WTC11 (cell line): ENCODE measurements at regions not wholly inside any gene's neighbourhood (a gene's known extent, or its start where the extent isn't known, plus 50 kb on each side); places are given as distances from the start of the nearest gene placed in this dataset.

Source experiments
- ATAC-seq: fragments of 200-7000 bp; cut with Tn5 transposase; 2 replicates; pipeline ENCODE4 v1.10.0; 2021; ENCODE audit warnings: mild to moderate bottlenecking, moderate library complexity
- CTCF ChIA-PET: fragments of 300-600 bp; sonication (Branson Sonifier 250); formaldehyde crosslinking; loops from one replicate; lab custom pipeline; 2021; ENCODE audit warnings: antibody characterized with exemption; lab: Charles Lee
- POLR2A ChIA-PET: fragments of 350-600 bp; sonication (Branson Sonifier 250); formaldehyde crosslinking; loops from one replicate; lab custom pipeline; 2021; ENCODE audit warnings: antibody characterized with exemption; lab: Charles Lee
- DNase-seq: peaks from one replicate; pipeline ENCODE4 v3.0.0; 2021; ENCODE audit warnings: low spot score
- H3K27ac Mint-ChIP-seq: 2 replicates; pipeline ENCODE4 v1.8.0; 2021; ENCODE audit warnings: mixed read lengths
- H3K27me3 Mint-ChIP-seq: 2 replicates; pipeline ENCODE4 v1.8.0; 2021; ENCODE audit warnings: low read depth, mild to moderate bottlenecking, moderate library complexity, mixed read lengths
- H3K36me3 Mint-ChIP-seq: 2 replicates; pipeline ENCODE4 v1.8.0; 2021; ENCODE audit warnings: mixed read lengths
- H3K4me1 Mint-ChIP-seq: 2 replicates; pipeline ENCODE4 v1.8.0; 2022; ENCODE audit warnings: mixed read lengths
- H3K4me3 Mint-ChIP-seq: 2 replicates; pipeline ENCODE4 v1.8.0; 2021; ENCODE audit warnings: mild to moderate bottlenecking, moderate library complexity, mixed read lengths
- H3K9me3 Mint-ChIP-seq: 2 replicates; pipeline ENCODE4 v1.8.0; 2021; ENCODE audit warnings: mixed read lengths
- ARID4B ChIP-seq: sonication (generic); formaldehyde crosslinking; IDR thresholded peaks from 2 replicates; pipeline ENCODE4 v1.8.0; 2023; ENCODE audit warnings: missing genetic modification reagents, mild to moderate bottlenecking, borderline replicate concordance
- EMX1 ChIP-seq: fragments of 250-450 bp; sonication (Bioruptor Pico); IDR thresholded peaks from 2 replicates; pipeline ENCODE4 v1.8.0; 2021; ENCODE audit warnings: mild to moderate bottlenecking
- ERG ChIP-seq: fragments of 250-450 bp; sonication (Bioruptor Pico); IDR thresholded peaks from 2 replicates; pipeline ENCODE4 v1.8.0; 2021; ENCODE audit warnings: mild to moderate bottlenecking
- ESRRA ChIP-seq: sonication (generic); formaldehyde crosslinking; IDR thresholded peaks from 2 replicates; pipeline ENCODE4 v1.8.1; 2022; ENCODE audit warnings: mild to moderate bottlenecking, missing genetic modification reagents, borderline replicate concordance
- ETV6 ChIP-seq: sonication (generic); formaldehyde crosslinking; IDR thresholded peaks from 2 replicates; pipeline ENCODE4 v1.8.1; 2022; ENCODE audit warnings: mild to moderate bottlenecking, missing genetic modification reagents
- GTF2I ChIP-seq: fragments of 250-450 bp; sonication (Bioruptor Pico); conservative IDR thresholded peaks from 2 replicates; pipeline ENCODE4 v1.4.0; 2021; ENCODE audit warnings: mild to moderate bottlenecking
- HMGXB4 ChIP-seq: sonication (generic); formaldehyde crosslinking; IDR thresholded peaks from 2 replicates; pipeline ENCODE4 v1.8.1; 2023; ENCODE audit warnings: mild to moderate bottlenecking, moderate library complexity, missing genetic modification reagents
- IRF2 ChIP-seq: sonication (generic); formaldehyde crosslinking; IDR thresholded peaks from 2 replicates; pipeline ENCODE4 v1.8.0; 2022; ENCODE audit warnings: low read depth, missing genetic modification reagents, borderline replicate concordance
- JUN ChIP-seq: sonication (generic); formaldehyde crosslinking; IDR thresholded peaks from 2 replicates; pipeline ENCODE4 v1.8.0; 2023; ENCODE audit warnings: mild to moderate bottlenecking, missing genetic modification reagents
- MYBL2 ChIP-seq: sonication (generic); formaldehyde crosslinking; IDR thresholded peaks from 2 replicates; pipeline ENCODE4 v1.8.1; 2023; ENCODE audit warnings: mild to moderate bottlenecking, moderate library complexity, missing genetic modification reagents
- NFYB ChIP-seq: sonication (generic); formaldehyde crosslinking; conservative IDR thresholded peaks from 2 replicates; pipeline ENCODE4 v1.8.0; 2022; ENCODE audit warnings: low read depth, missing genetic modification reagents
- OVOL2 ChIP-seq: fragments of 250-450 bp; sonication (Bioruptor Pico); IDR thresholded peaks from 2 replicates; pipeline ENCODE4 v1.9.0; 2021; ENCODE audit warnings: mild to moderate bottlenecking, borderline replicate concordance
- RELA ChIP-seq: sonication (generic); formaldehyde crosslinking; IDR thresholded peaks from 2 replicates; pipeline ENCODE4 v1.8.1; 2022; ENCODE audit warnings: missing genetic modification reagents, mild to moderate bottlenecking, borderline replicate concordance
- SMAD3 ChIP-seq: sonication (generic); formaldehyde crosslinking; IDR thresholded peaks from 2 replicates; pipeline ENCODE4 v1.8.0; 2022; ENCODE audit warnings: missing genetic modification reagents, mild to moderate bottlenecking, borderline replicate concordance
- TP53 ChIP-seq: sonication (generic); formaldehyde crosslinking; IDR thresholded peaks from 2 replicates; pipeline ENCODE4 v1.8.1; 2023; ENCODE audit warnings: mild to moderate bottlenecking, missing genetic modification reagents
- ZNF263 ChIP-seq: sonication (generic); formaldehyde crosslinking; IDR thresholded peaks from 2 replicates; pipeline ENCODE4 v1.8.1; 2022; ENCODE audit warnings: low read depth, mild to moderate bottlenecking, moderate library complexity, missing genetic modification reagents
- ZNF416 ChIP-seq: fragments of 250-450 bp; sonication (Bioruptor Pico); IDR thresholded peaks from 2 replicates; pipeline ENCODE4 v1.9.0; 2021; ENCODE audit warnings: mild to moderate bottlenecking, inconsistent platforms
- TF ChIP-seq, protein P1 (sequence below): fragments of 250-450 bp; sonication (Bioruptor Pico); IDR thresholded peaks from 2 replicates; pipeline ENCODE4 v1.9.0; 2021; ENCODE audit warnings: moderate library complexity, mild to moderate bottlenecking, inconsistent platforms, borderline replicate concordance
- TF ChIP-seq, protein P2 (sequence below): sonication (generic); formaldehyde crosslinking; IDR thresholded peaks from 2 replicates; pipeline ENCODE4 v1.8.0; 2023; ENCODE audit warnings: mild to moderate bottlenecking, missing genetic modification reagents
- TF ChIP-seq, protein P3 (sequence below): sonication (generic); formaldehyde crosslinking; IDR thresholded peaks from 2 replicates; pipeline ENCODE4 v1.8.0; 2022; ENCODE audit warnings: mild to moderate bottlenecking, missing genetic modification reagents

GRCh38 chr2:4098137-4098536 is 394.8 kb downstream of the DCDC2C start:
- Mint-ChIP-seq H3K9me3 (peaks cover 90% of the 10 kb centered on the region), H3K4me1 (no peaks in the 10 kb centered on the region), H3K4me3 (no peak overlapping the region), H3K36me3 (peaks cover 75% of the 10 kb centered on the region), H3K27me3 (peaks cover 7% of the 10 kb centered on the region), H3K27ac (no peak overlapping the region)
- CTCF ChIA-PET = no interaction called here
- ATAC-seq (no peak), DNase-seq (no peak)
- POLR2A ChIA-PET = no interaction called here
- no peak for TF ChIP-seq OVOL2
- TF ChIP-seq IRF2 (CRISPR knock-in tag) = no peak
- no peak for TF ChIP-seq ZNF416 (CRISPR knock-in tag)
- TF ChIP-seq ESRRA (CRISPR knock-in tag) = no peak
- TF ChIP-seq JUN (CRISPR knock-in tag) = no peak
- TF ChIP-seq, protein P1, sequence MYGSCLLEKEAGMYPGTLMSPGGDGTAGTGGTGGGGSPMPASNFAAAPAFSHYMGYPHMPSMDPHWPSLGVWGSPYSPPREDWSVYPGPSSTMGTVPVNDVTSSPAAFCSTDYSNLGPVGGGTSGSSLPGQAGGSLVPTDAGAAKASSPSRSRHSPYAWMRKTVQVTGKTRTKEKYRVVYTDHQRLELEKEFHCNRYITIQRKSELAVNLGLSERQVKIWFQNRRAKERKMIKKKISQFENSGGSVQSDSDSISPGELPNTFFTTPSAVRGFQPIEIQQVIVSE (CRISPR knock-in tag) = no peak
- TF ChIP-seq, protein P2, sequence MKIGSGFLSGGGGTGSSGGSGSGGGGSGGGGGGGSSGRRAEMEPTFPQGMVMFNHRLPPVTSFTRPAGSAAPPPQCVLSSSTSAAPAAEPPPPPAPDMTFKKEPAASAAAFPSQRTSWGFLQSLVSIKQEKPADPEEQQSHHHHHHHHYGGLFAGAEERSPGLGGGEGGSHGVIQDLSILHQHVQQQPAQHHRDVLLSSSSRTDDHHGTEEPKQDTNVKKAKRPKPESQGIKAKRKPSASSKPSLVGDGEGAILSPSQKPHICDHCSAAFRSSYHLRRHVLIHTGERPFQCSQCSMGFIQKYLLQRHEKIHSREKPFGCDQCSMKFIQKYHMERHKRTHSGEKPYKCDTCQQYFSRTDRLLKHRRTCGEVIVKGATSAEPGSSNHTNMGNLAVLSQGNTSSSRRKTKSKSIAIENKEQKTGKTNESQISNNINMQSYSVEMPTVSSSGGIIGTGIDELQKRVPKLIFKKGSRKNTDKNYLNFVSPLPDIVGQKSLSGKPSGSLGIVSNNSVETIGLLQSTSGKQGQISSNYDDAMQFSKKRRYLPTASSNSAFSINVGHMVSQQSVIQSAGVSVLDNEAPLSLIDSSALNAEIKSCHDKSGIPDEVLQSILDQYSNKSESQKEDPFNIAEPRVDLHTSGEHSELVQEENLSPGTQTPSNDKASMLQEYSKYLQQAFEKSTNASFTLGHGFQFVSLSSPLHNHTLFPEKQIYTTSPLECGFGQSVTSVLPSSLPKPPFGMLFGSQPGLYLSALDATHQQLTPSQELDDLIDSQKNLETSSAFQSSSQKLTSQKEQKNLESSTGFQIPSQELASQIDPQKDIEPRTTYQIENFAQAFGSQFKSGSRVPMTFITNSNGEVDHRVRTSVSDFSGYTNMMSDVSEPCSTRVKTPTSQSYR (CRISPR knock-in tag) = no peak
- no peak for TF ChIP-seq ERG
- TF ChIP-seq RELA = no peak
- no peak for TF ChIP-seq ETV6 (CRISPR knock-in tag)
- TF ChIP-seq, protein P3, sequence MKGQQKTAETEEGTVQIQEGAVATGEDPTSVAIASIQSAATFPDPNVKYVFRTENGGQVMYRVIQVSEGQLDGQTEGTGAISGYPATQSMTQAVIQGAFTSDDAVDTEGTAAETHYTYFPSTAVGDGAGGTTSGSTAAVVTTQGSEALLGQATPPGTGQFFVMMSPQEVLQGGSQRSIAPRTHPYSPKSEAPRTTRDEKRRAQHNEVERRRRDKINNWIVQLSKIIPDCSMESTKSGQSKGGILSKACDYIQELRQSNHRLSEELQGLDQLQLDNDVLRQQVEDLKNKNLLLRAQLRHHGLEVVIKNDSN = no peak
- no peak for TF ChIP-seq GTF2I (CRISPR knock-in tag)
- no peak for TF ChIP-seq HMGXB4 (CRISPR knock-in tag)
- TF ChIP-seq SMAD3 (CRISPR knock-in tag) = no peak
- no peak for TF ChIP-seq EMX1 (CRISPR knock-in tag)
- TF ChIP-seq ZNF263 (CRISPR knock-in tag) = no peak
- TF ChIP-seq MYBL2 (CRISPR knock-in tag) = no peak
- no peak for TF ChIP-seq TP53 (CRISPR knock-in tag)
- no peak for TF ChIP-seq NFYB (CRISPR knock-in tag)
- no peak for TF ChIP-seq ARID4B (CRISPR knock-in tag)
